B cell (primary cell): ENCODE measurements at regions not wholly inside any gene's neighbourhood (a gene's known extent, or its start where the extent isn't known, plus 50 kb on each side); places are given as distances from the start of the nearest gene placed in this dataset.

Experiments used
- ATAC-seq: fragments of 200-7000 bp; cut with Tn5 transposase; one replicate; pipeline ENCODE4 v1.10.0; 2021; ENCODE audit warnings: low read depth, mild to moderate bottlenecking, moderate number of reproducible peaks, moderate library complexity
- CTCF ChIA-PET: fragments of 350-600 bp; sonication (Branson Sonifier 250); formaldehyde crosslinking; loops from one replicate; lab custom pipeline; 2021; ENCODE audit warnings: antibody characterized with exemption, inconsistent platforms; lab: Charles Lee
- POLR2A ChIA-PET: fragments of 350-600 bp; sonication (Branson Sonifier 250); formaldehyde crosslinking; loops from one replicate; lab custom pipeline; 2021; ENCODE audit warnings: antibody characterized with exemption; lab: Charles Lee
- DNase-seq: peaks from one replicate; pipeline ENCODE4 v3.0.0; 2013
- H2AFZ ChIP-seq: 2 replicates; pipeline ENCODE4 v1.6.1; 2012; ENCODE audit warnings: mild to moderate bottlenecking, low read depth, low read length; ENCODE audit not compliant: insufficient read depth, poor library complexity, severe bottlenecking
- H3K27ac ChIP-seq, 2 donors: 1 replicate in 1 of 2; 2 replicates in 1 of 2; pipeline ENCODE4 v1.5.1; 2012 to 2013; ENCODE audit warnings: low read length in 2 of 2, mild to moderate bottlenecking in 2 of 2, moderate library complexity in 1 of 2
- H3K27me3 ChIP-seq, 4 experiments: fragments of 200-600 bp in 1 of 4; sonication (generic) in 1 of 4; replicated peaks in 1 of 4; 1 replicate in 2 of 4; 2 replicates in 2 of 4; pipeline versions ENCODE4 v1.6.1 to v1.7.0; 2013 to 2016; ENCODE audit warnings: low read length in 3 of 4, mild to moderate bottlenecking in 2 of 4, mixed read lengths in 1 of 4, moderate library complexity in 1 of 4; ENCODE audit not compliant: insufficient read depth in 4 of 4, control insufficient read depth in 3 of 4; ENCODE audit errors: control extremely low read depth in 1 of 4
- H3K36me3 ChIP-seq, 2 experiments: replicated peaks in 1 of 2; 1 replicate in 1 of 2; 2 replicates in 1 of 2; pipeline versions ENCODE4 v1.6.1 to v1.7.1; 2013; ENCODE audit warnings: low read length in 1 of 2; ENCODE audit not compliant: insufficient read depth in 2 of 2, control insufficient read depth in 1 of 2; ENCODE audit errors: control extremely low read depth in 1 of 2, extremely low read depth in 1 of 2
- H3K4me1 ChIP-seq, 2 donors: fragments of 200-600 bp in 1 of 2; sonication (generic) in 1 of 2; 1 replicate in 1 of 2; 2 replicates in 1 of 2; pipeline versions ENCODE4 v1.5.1 to v1.6.1; 2013 to 2017; ENCODE audit warnings: low read length in 2 of 2; ENCODE audit not compliant: control insufficient read depth in 2 of 2, insufficient read depth in 2 of 2
- H3K4me2 ChIP-seq: replicated peaks from 2 replicates; pipeline ENCODE3; 2012; ENCODE audit warnings: mild to moderate bottlenecking, low read depth, low read length; ENCODE audit not compliant: poor library complexity, severe bottlenecking
- H3K4me3 ChIP-seq, 5 experiments: fragments of 200-600 bp in 1 of 5; sonication (generic) in 1 of 5; 1 replicate in 3 of 5; 2 replicates in 2 of 5; pipeline versions ENCODE4 v1.5.1 to v1.7.0; 2011 to 2016; ENCODE audit warnings: low read length in 4 of 5, mild to moderate bottlenecking in 4 of 5, low read depth in 2 of 5, control low read depth in 1 of 5, moderate library complexity in 1 of 5; ENCODE audit not compliant: insufficient read depth in 1 of 5; ENCODE audit errors: control extremely low read depth in 1 of 5, extremely low read depth in 1 of 5
- H3K79me2 ChIP-seq: fragments of 200-600 bp; sonication (generic); one replicate; pipeline ENCODE4 v1.6.0; 2016; ENCODE audit warnings: low read length; ENCODE audit not compliant: control insufficient read depth, insufficient read depth
- H3K9ac ChIP-seq: fragments of 200-600 bp; sonication (generic); 2 replicates; pipeline ENCODE4 v1.6.1; 2017; ENCODE audit warnings: mild to moderate bottlenecking, low read length, moderate library complexity
- H3K9me3 ChIP-seq, 3 donors: one replicate each; pipeline versions ENCODE4 v1.6.1 to v1.7.1; 2013; ENCODE audit warnings: low read length in 2 of 3; ENCODE audit not compliant: control insufficient read depth in 2 of 3, insufficient read depth in 1 of 3; ENCODE audit errors: control extremely low read depth in 1 of 3
- H4K20me1 ChIP-seq: 2 replicates; pipeline ENCODE4 v1.6.0; 2012; ENCODE audit warnings: mild to moderate bottlenecking, low read length; ENCODE audit not compliant: insufficient read depth, control insufficient read depth, poor library complexity, severe bottlenecking
- H3K27ac Mint-ChIP-seq: one replicate; pipeline ENCODE4 v1.8.0; 2021; ENCODE audit warnings: mixed read lengths
- H3K27me3 Mint-ChIP-seq: one replicate; pipeline ENCODE4 v1.8.0; 2021; ENCODE audit warnings: mixed read lengths
- H3K4me1 Mint-ChIP-seq: one replicate; pipeline ENCODE4 v1.8.0; 2021; ENCODE audit warnings: mixed read lengths
- H3K4me3 Mint-ChIP-seq: one replicate; pipeline ENCODE4 v1.8.0; 2021; ENCODE audit warnings: mixed read lengths
- H3K9me3 Mint-ChIP-seq: one replicate; pipeline ENCODE4 v1.8.0; 2022; ENCODE audit warnings: mixed read lengths; ENCODE audit not compliant: insufficient read depth
- EZH2 ChIP-seq: IDR thresholded peaks from 2 replicates; pipeline ENCODE4 v1.6.1; 2012; ENCODE audit warnings: borderline replicate concordance, low read depth, mild to moderate bottlenecking, moderate library complexity, low read length; ENCODE audit not compliant: insufficient read depth, poor library complexity, severe bottlenecking
- whole genome bisulfite sequencing: methylation state at CpG from one replicate; pipeline ENCODE4 v1.1.5; 2013; ENCODE audit warnings: missing lambda C conversion rate; ENCODE audit not compliant: insufficient coverage; 5-methylcytosine and 5-hydroxymethylcytosine counted together
- intact Hi-C: fragments of 100-400 bp; cut with micrococcal nuclease; formaldehyde crosslinking; loops from one replicate; pipeline ENCODE4 v1.10.0; 2022
- TF ChIP-seq, protein P1 (sequence below): fragments of 200-600 bp; IDR thresholded peaks from one replicate; pipeline ENCODE4 v1.8.0; 2022; ENCODE audit warnings: antibody characterized with exemption, mild to moderate bottlenecking

DNA sequence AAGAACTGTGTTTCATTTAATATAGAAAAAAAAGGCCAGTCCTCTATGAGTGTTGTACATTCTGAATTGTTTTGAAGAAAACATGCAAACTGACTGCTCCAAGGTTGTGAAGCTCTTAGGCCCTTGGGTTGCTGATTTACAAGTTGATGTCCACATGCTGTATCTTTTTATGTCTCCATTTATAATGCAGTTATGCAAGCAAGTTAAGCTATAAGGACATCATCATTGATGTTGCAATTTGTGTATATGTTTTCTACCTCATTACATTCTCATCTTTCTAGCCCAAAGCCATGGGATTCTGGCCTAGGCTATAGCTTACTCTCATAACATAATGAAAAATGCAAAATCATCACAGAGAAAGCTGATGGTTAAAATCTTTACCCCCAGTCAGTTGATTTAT is 245.7 kb upstream of the AGTR1 start:
- Histone ChIP-seq H3K27ac (no peak overlapping the region), H3K9ac (no peak overlapping the region), H3K36me3 (no peaks in the 10 kb centered on the region), H2AFZ (no peak overlapping the region), H3K4me1 (no peaks in the 10 kb centered on the region), H3K79me2 (no peaks in the 10 kb centered on the region), H3K9me3 (no peaks in the 10 kb centered on the region), H3K4me2 (no peak overlapping the region), H3K27me3 (no peaks in the 10 kb centered on the region), H3K4me3 (no peak overlapping the region), H4K20me1 (no peaks in the 10 kb centered on the region)
- intact Hi-C loops: no loop called here
- ChIA-PET POLR2A (no interaction called here), CTCF (no interaction called here)
- H3K27me3 Mint-ChIP-seq: no peaks in the 10 kb centered on the region
- ATAC-seq (no peak), DNase-seq (no peak)
- TF ChIP-seq, protein P1, sequence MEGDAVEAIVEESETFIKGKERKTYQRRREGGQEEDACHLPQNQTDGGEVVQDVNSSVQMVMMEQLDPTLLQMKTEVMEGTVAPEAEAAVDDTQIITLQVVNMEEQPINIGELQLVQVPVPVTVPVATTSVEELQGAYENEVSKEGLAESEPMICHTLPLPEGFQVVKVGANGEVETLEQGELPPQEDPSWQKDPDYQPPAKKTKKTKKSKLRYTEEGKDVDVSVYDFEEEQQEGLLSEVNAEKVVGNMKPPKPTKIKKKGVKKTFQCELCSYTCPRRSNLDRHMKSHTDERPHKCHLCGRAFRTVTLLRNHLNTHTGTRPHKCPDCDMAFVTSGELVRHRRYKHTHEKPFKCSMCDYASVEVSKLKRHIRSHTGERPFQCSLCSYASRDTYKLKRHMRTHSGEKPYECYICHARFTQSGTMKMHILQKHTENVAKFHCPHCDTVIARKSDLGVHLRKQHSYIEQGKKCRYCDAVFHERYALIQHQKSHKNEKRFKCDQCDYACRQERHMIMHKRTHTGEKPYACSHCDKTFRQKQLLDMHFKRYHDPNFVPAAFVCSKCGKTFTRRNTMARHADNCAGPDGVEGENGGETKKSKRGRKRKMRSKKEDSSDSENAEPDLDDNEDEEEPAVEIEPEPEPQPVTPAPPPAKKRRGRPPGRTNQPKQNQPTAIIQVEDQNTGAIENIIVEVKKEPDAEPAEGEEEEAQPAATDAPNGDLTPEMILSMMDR: no peak
- TF ChIP-seq EZH2: no peak
- no peaks in the 10 kb centered on the region for H3K9me3 Mint-ChIP-seq
- no peaks in the 10 kb centered on the region for H3K4me1 Mint-ChIP-seq
- H3K27ac Mint-ChIP-seq: no peak overlapping the region
- H3K4me3 Mint-ChIP-seq: no peak overlapping the region

DNA sequence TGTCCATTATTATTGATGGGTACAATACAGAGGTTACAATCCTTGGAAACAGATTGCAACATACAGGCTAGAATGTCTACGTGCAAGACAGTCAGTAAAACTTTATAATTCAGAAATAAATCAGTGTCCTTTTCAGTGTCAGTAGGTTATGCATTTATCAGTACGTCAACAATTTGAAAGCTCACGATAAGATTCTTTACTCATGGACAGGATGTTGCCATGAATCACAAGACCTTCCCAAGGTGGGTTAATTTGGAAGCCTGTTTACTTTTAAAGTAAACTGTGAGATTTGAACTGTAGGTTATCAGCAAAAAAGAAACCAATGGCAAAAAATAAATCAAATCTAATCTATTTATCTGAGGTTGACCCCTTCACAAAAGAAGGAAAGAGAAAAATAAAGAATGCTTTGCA is 243.9 kb upstream of the AGTR1 start:
- WGBS: no CpG with 5 or more reads among the region's 3 CpGs
- no peak overlapping the region for H3K27ac ChIP-seq
- H2AFZ ChIP-seq: no peak overlapping the region
- ChIA-PET POLR2A (no interaction called here), CTCF (no interaction called here)
- Mint-ChIP-seq H3K4me1 (no peaks in the 10 kb centered on the region), H3K4me3 (no peak overlapping the region), H3K27ac (no peak overlapping the region), H3K9me3 (no peaks in the 10 kb centered on the region), H3K27me3 (no peaks in the 10 kb centered on the region)
- H3K27me3 ChIP-seq: no peaks in the 10 kb centered on the region
- ATAC-seq (no peak), DNase-seq (no peak)
- no peaks in the 10 kb centered on the region for H4K20me1 ChIP-seq
- no peak overlapping the region for H3K4me2 ChIP-seq
- H3K4me1 ChIP-seq: no peaks in the 10 kb centered on the region
- no peaks in the 10 kb centered on the region for H3K9me3 ChIP-seq
- TF ChIP-seq, protein P1: no peak
- no peak for TF ChIP-seq EZH2
- intact Hi-C loops: no loop called here
- H3K79me2 ChIP-seq: no peaks in the 10 kb centered on the region
- H3K36me3 ChIP-seq: no peaks in the 10 kb centered on the region
- H3K4me3 ChIP-seq: no peak overlapping the region
- no peak overlapping the region for H3K9ac ChIP-seq
